Spleen (tissue), 11 donors: ENCODE measurements at regions not wholly inside any gene's neighbourhood (a gene's known extent, or its start where the extent isn't known, plus 50 kb on each side); places are given as distances from the start of the nearest gene placed in this dataset.
A peak's percentile ranks its signal among the peaks of the same experiment; 100 is the strongest.

ENCODE experiments used
- DNase-seq: peaks from one replicate; pipeline ENCODE4 v3.0.0-alpha.2; 2020
- H3K27ac ChIP-seq, 8 donors: fragments of 200-600 bp; sonication (generic) in 7 of 8; 1 replicate in 4 of 8; 2 replicates in 4 of 8; pipeline versions ENCODE4 v1.5.0 to v1.8.0; 2016 to 2021; ENCODE audit warnings: inconsistent platforms in 4 of 8, mild to moderate bottlenecking in 4 of 8, moderate library complexity in 1 of 8
- H3K27me3 ChIP-seq, 7 donors: fragments of 200-600 bp; sonication (generic) in 6 of 7; replicated peaks in 1 of 7; 1 replicate in 4 of 7; 2 replicates in 3 of 7; pipeline versions ENCODE4 v1.5.0 to v1.8.0; 2016 to 2021; ENCODE audit warnings: inconsistent platforms in 3 of 7, mild to moderate bottlenecking in 1 of 7
- H3K36me3 ChIP-seq, 6 donors: fragments of 200-600 bp; sonication (generic) in 5 of 6; 1 replicate in 4 of 6; 2 replicates in 2 of 6; pipeline versions ENCODE4 v1.5.0 to v1.8.0; 2016 to 2021; ENCODE audit warnings: inconsistent platforms in 2 of 6
- H3K4me1 ChIP-seq, 6 donors: fragments of 200-600 bp; sonication (generic) in 5 of 6; 1 replicate in 3 of 6; 2 replicates in 3 of 6; pipeline versions ENCODE4 v1.5.0 to v1.8.0; 2016 to 2021; ENCODE audit warnings: inconsistent platforms in 3 of 6
- H3K4me3 ChIP-seq, 8 donors: fragments of 200-600 bp; sonication (generic) in 7 of 8; 1 replicate in 4 of 8; 2 replicates in 4 of 8; pipeline versions ENCODE4 v1.5.0 to v1.8.0; 2016 to 2021; ENCODE audit warnings: inconsistent platforms in 4 of 8, mild to moderate bottlenecking in 4 of 8, moderate library complexity in 2 of 8
- H3K9me3 ChIP-seq, 8 donors: fragments of 200-600 bp; sonication (generic) in 7 of 8; 1 replicate in 4 of 8; 2 replicates in 4 of 8; pipeline versions ENCODE4 v1.5.0 to v1.8.0; 2016 to 2021; ENCODE audit warnings: inconsistent platforms in 4 of 8
- POLR2A ChIP-seq, 3 donors: fragments of 450-650 bp; IDR thresholded peaks; one replicate each; pipeline ENCODE4 v1.5.1; 2017; ENCODE audit warnings: antibody characterized with exemption in 3 of 3, mild to moderate bottlenecking in 1 of 3
- POLR2AphosphoS5 ChIP-seq, 3 donors: sonication (generic); formaldehyde crosslinking; IDR thresholded peaks; one replicate each; pipeline ENCODE4 v1.5.1; 2017; ENCODE audit warnings: antibody characterized with exemption in 3 of 3
- WGBS, 5 donors: extraction: QIAGEN DNeasy Blood & Tissue Kit in 3 of 5; methylation state at CpG; one replicate each; pipeline versions ENCODE4 v1.1.5 to v1.1.7; 2013 to 2018; 5-methylcytosine and 5-hydroxymethylcytosine counted together
- intact Hi-C: fragments of 100-400 bp; cut with DNase I; formaldehyde crosslinking; loops from one replicate; pipeline ENCODE4 v1.15.0; 2023; ENCODE audit warnings: low total_unique reads
- TF ChIP-seq, protein P1 (sequence below), 11 experiments: fragments of 200-600 bp in 7 of 11; fragments of 450-650 bp in 4 of 11; sonication (generic) in 4 of 11; IDR thresholded peaks in 8 of 11; conservative IDR thresholded peaks in 3 of 11; 1 replicate in 7 of 11; 2 replicates in 4 of 11; pipeline versions ENCODE4 v1.4.0 to v1.8.0; 2016 to 2021; ENCODE audit warnings: antibody characterized with exemption in 11 of 11, inconsistent platforms in 4 of 11, mild to moderate bottlenecking in 1 of 11
- donor health status: healthy with polysubstance abuse.
- donor health status: DM: no; HTN: no; CAD: no; lungs with moderate emphysema.
- donor health status: DM: no; HTN: no; CAD: no.
- donor health status: Bipolar disorder and iron deficiency.
- donor health status: healthy.
- donor health status: DM: no; HTN: no; CAD: no.
- donor health status: DM: yes; HTN: yes; CAD: no.

GRCh38 chr2:57809230-57809629 is 237.4 kb upstream of the VRK2 start:
- Histone ChIP-seq H3K36me3 (no peaks in the 10 kb centered on the region), H3K4me1 (no peaks in the 10 kb centered on the region), H3K9me3 (no peaks in the 10 kb centered on the region), H3K4me3 (no peak overlapping the region), H3K27ac (no peak overlapping the region), H3K27me3 (no peaks in the 10 kb centered on the region)
- intact Hi-C loops: no loop called here
- no peak for DNase-seq
- TF ChIP-seq POLR2A (IDR thresholded peaks at IDR 0.05) (no peak), POLR2AphosphoS5 (IDR thresholded peaks at IDR 0.05) (no peak)
- TF ChIP-seq, protein P1, sequence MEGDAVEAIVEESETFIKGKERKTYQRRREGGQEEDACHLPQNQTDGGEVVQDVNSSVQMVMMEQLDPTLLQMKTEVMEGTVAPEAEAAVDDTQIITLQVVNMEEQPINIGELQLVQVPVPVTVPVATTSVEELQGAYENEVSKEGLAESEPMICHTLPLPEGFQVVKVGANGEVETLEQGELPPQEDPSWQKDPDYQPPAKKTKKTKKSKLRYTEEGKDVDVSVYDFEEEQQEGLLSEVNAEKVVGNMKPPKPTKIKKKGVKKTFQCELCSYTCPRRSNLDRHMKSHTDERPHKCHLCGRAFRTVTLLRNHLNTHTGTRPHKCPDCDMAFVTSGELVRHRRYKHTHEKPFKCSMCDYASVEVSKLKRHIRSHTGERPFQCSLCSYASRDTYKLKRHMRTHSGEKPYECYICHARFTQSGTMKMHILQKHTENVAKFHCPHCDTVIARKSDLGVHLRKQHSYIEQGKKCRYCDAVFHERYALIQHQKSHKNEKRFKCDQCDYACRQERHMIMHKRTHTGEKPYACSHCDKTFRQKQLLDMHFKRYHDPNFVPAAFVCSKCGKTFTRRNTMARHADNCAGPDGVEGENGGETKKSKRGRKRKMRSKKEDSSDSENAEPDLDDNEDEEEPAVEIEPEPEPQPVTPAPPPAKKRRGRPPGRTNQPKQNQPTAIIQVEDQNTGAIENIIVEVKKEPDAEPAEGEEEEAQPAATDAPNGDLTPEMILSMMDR (IDR thresholded peaks at IDR 0.05 in 8 of 11, conservative IDR thresholded peaks at IDR 0.05 in 3 of 11): no peak

DNA sequence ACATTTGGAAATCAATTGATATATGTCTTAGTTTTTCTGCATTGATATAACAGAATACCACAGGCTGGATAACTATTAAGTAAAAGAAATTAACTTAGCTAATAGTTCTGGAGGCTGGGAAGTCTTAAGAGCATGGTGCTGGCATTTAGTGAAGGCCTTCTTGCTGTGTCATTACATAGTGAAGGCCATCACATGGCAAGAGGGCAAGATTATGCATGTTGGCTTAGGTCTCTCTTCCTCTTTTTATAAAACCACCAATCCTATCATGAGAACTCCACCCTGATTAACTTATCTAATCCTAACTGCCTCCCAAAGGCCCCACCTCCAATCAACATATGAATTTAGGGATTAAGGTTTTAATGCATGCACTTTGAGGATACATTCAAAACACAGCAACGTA is 225.5 kb upstream of the VRK2 start:
- H3K4me3 ChIP-seq: no peak overlapping the region
- H3K36me3 ChIP-seq: no peaks in the 10 kb centered on the region
- no peak for DNase-seq
- 76 to 83% (median 80%) methylated on average over 1 of the region's 1 CpG for WGBS, 5 donors
- intact Hi-C loops: no loop called here
- H3K9me3 ChIP-seq: peaks cover 0 to 9% (median 5%) of the 10 kb centered on the region in 8 donors
- no peaks in the 10 kb centered on the region for H3K27me3 ChIP-seq
- H3K4me1 ChIP-seq: no peaks in the 10 kb centered on the region
- H3K27ac ChIP-seq: no peak overlapping the region
- TF ChIP-seq, protein P1 (IDR thresholded peaks at IDR 0.05 in 8 of 11, conservative IDR thresholded peaks at IDR 0.05 in 3 of 11): no peak
- TF ChIP-seq POLR2A (IDR thresholded peaks at IDR 0.05) (no peak), POLR2AphosphoS5 (IDR thresholded peaks at IDR 0.05) (no peak)

DNA sequence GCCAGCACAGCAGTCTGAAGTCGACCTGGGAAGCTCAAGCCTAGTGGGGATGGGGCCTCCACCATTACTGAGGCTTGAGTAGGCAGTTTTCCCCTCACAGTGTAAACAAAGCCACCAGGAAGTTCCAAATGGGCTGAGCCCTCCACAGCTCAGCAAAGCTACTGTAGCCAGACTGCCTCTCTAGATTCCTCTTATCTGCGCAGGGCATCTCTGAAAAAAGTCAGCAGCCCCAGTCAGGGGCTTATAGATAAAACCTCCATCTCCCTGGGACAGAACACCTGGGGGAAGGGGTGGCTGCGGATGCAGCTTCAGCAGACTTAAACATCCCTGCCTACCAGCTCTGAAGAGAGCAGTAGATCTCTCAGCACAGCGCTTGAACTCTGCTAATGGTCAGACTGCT is 218.4 kb upstream of the VRK2 start:
- WGBS, 5 donors: 73 to 86% (median 80%) methylated on average over 3 to 4 of the region's 4 CpGs
- Histone ChIP-seq H3K4me3 (no peak overlapping the region), H3K27ac (no peak overlapping the region), H3K9me3 (peaks cover 0 to 74% (median 43%) of the 10 kb centered on the region in 8 donors), H3K36me3 (no peaks in the 10 kb centered on the region), H3K4me1 (no peaks in the 10 kb centered on the region), H3K27me3 (no peaks in the 10 kb centered on the region)
- peak; percentile 42 for DNase-seq
- intact Hi-C loops: no loop called here
- TF ChIP-seq POLR2AphosphoS5 (IDR thresholded peaks at IDR 0.05) (no peak), POLR2A (IDR thresholded peaks at IDR 0.05) (no peak)
- TF ChIP-seq, protein P1 (IDR thresholded peaks at IDR 0.05 in 8 of 11, conservative IDR thresholded peaks at IDR 0.05 in 3 of 11): no peak

GRCh38 chr2:57834666-57835065 is 211.9 kb upstream of the VRK2 start:
- TF ChIP-seq POLR2AphosphoS5 (IDR thresholded peaks at IDR 0.05) (no peak), POLR2A (IDR thresholded peaks at IDR 0.05) (no peak)
- TF ChIP-seq, protein P1 (IDR thresholded peaks at IDR 0.05 in 8 of 11, conservative IDR thresholded peaks at IDR 0.05 in 3 of 11): no peak

More at GRCh38 chr2:57834666-57835065, 211.9 kb upstream of the VRK2 start:
- intact Hi-C loops: no loop called here
- H3K4me1 ChIP-seq: no peaks in the 10 kb centered on the region
- peaks cover 0 to 30% (median 10%) of the 10 kb centered on the region in 8 donors for H3K9me3 ChIP-seq
- no peak overlapping the region for H3K4me3 ChIP-seq
- no peaks in the 10 kb centered on the region for H3K27me3 ChIP-seq
- no peak for DNase-seq
- H3K27ac ChIP-seq: no peak overlapping the region
- no peaks in the 10 kb centered on the region for H3K36me3 ChIP-seq
